NCI-H146 treated with DMSO at 0.1 percent for 48 hours (cell line): ENCODE measurements at regions not wholly inside any gene's neighbourhood (a gene's known extent, or its start where the extent isn't known, plus 50 kb on each side); places are given as distances from the start of the nearest gene placed in this dataset.
"Not testable (repeated sequence)": the region's sequence is repeated elsewhere in the genome, so short reads cannot be mapped to it uniquely, and the experiment has no call there.

ENCODE experiments used
- DNase-seq: peaks from one replicate; lab custom pipeline; 2025; ENCODE audit not compliant: unreplicated experiment; lab: John Stamatoyannopoulos, UW

GRCh38 chr18:43341014-43341413 lies 63.7 kb upstream of the SYT4 start:
- no peak for DNase-seq

GRCh38 chr18:43350176-43350575 lies 72.9 kb upstream of the SYT4 start:
- DNase-seq: no peak

GRCh38 chr18:43364535-43364934 lies 87.2 kb upstream of the SYT4 start:
- DNase-seq: no peak

GRCh38 chr18:43367895-43368294 lies 90.6 kb upstream of the SYT4 start:
- DNase-seq: no peak

- DNase-seq: not testable (repeated sequence)
Observed at GRCh38 chr18:43369311-43369710, 92.0 kb upstream of the SYT4 start.

GRCh38 chr18:43372773-43373172 lies 95.5 kb upstream of the SYT4 start:
- no peak for DNase-seq

- no peak for DNase-seq
Observed at GRCh38 chr18:43380104-43380672, 102.9 kb upstream of the SYT4 start.

- no peak for DNase-seq
Observed at GRCh38 chr18:43382641-43383403, 105.5 kb upstream of the SYT4 start.

GRCh38 chr18:43389163-43389562 lies 111.9 kb upstream of the SYT4 start:
- DNase-seq: no peak

- DNase-seq: no peak
Observed at GRCh38 chr18:43392168-43392567, 114.9 kb upstream of the SYT4 start.

- no peak for DNase-seq
Observed at GRCh38 chr18:43393174-43393573, 115.9 kb upstream of the SYT4 start.

GRCh38 chr18:43396266-43396665 lies 119.0 kb upstream of the SYT4 start:
- DNase-seq: peak; percentile 61

- no peak for DNase-seq
Observed at GRCh38 chr18:43398601-43399000, 121.3 kb upstream of the SYT4 start.

- DNase-seq: peak; percentile 38
Observed at GRCh38 chr18:43405097-43405496, 127.8 kb upstream of the SYT4 start.

GRCh38 chr18:43414006-43414405 lies 136.7 kb upstream of the SYT4 start:
- DNase-seq: no peak

- no peak for DNase-seq
Observed at GRCh38 chr18:43420091-43420490, 142.8 kb upstream of the SYT4 start.

GRCh38 chr18:43420950-43421349 lies 143.7 kb upstream of the SYT4 start:
- peak; percentile 83 for DNase-seq

GRCh38 chr18:43422518-43422917 lies 145.2 kb upstream of the SYT4 start:
- DNase-seq: peak; percentile 26

GRCh38 chr18:43435851-43436250 lies 158.6 kb upstream of the SYT4 start:
- no peak for DNase-seq

- DNase-seq: no peak
Observed at GRCh38 chr18:43442131-43442530, 164.8 kb upstream of the SYT4 start.

GRCh38 chr18:43442571-43442970 lies 165.3 kb upstream of the SYT4 start:
- no peak for DNase-seq

GRCh38 chr18:43465483-43465882 lies 188.2 kb upstream of the SYT4 start:
- DNase-seq: no peak

- peak; percentile 45 for DNase-seq
Observed at GRCh38 chr18:43471873-43472272, 194.6 kb upstream of the SYT4 start.
